SK-MEL-5 (cell line): ENCODE measurements at regions not wholly inside any gene's neighbourhood (a gene's known extent, or its start where the extent isn't known, plus 50 kb on each side); places are given as distances from the start of the nearest gene placed in this dataset.
"Not testable (repeated sequence)": the region's sequence is repeated elsewhere in the genome, so short reads cannot be mapped to it uniquely, and the experiment has no call there.

ENCODE experiments used
- DNase-seq: peaks from one replicate; pipeline ENCODE4 v3.0.0-alpha.2; 2016; ENCODE audit warnings: low read depth, low spot score
- in situ Hi-C: cut with HindIII; loops from 2 replicates; pipeline ENCODE4 v1.10.0; 2016; ENCODE audit warnings: low sequenced_read_pairs, high pct_unique_total_duplicates, low pct_unique_long_range_greater_than_20kb

GRCh38 chr18:27582760-27583412, 397.8 kb upstream of the CHST9 start:
- DNase-seq = no peak
- in situ Hi-C loops = no loop called here

- DNase-seq = no peak
- in situ Hi-C loops = no loop called here
These were observed 396.3 kb upstream of the CHST9 start for GRCh38 chr18:27581296-27581904.

GRCh38 chr18:27579364-27579763, 394.3 kb upstream of the CHST9 start:
- DNase-seq = no peak
- in situ Hi-C loops = no loop called here

GRCh38 chr18:27577752-27578151, 392.6 kb upstream of the CHST9 start:
- in situ Hi-C loops = no loop called here
- no peak for DNase-seq

GRCh38 chr18:27577265-27577664, 392.2 kb upstream of the CHST9 start:
- in situ Hi-C loops = no loop called here
- no peak for DNase-seq

GRCh38 chr18:27567434-27567833, 382.3 kb upstream of the CHST9 start:
- DNase-seq = no peak
- in situ Hi-C loops = no loop called here

- DNase-seq = no peak
- in situ Hi-C loops = no loop called here
These were observed 379.0 kb upstream of the CHST9 start for GRCh38 chr18:27564066-27564465.

- no peak for DNase-seq
- in situ Hi-C loops = no loop called here
These were observed 373.5 kb upstream of the CHST9 start for GRCh38 chr18:27558388-27559155.

GRCh38 chr18:27556741-27557140, 371.6 kb upstream of the CHST9 start:
- in situ Hi-C loops = no loop called here
- DNase-seq = no peak

GRCh38 chr18:27549335-27550039, 364.4 kb upstream of the CHST9 start:
- DNase-seq = no peak
- in situ Hi-C loops = no loop called here

- DNase-seq = no peak
- in situ Hi-C loops = no loop called here
These were observed 361.9 kb upstream of the CHST9 start for GRCh38 chr18:27546991-27547390.

- DNase-seq = no peak
- in situ Hi-C loops = no loop called here
These were observed 359.1 kb upstream of the CHST9 start for GRCh38 chr18:27544206-27544605.

- DNase-seq = no peak
- in situ Hi-C loops = no loop called here
These were observed 356.2 kb upstream of the CHST9 start for GRCh38 chr18:27541293-27541692.

- in situ Hi-C loops = no loop called here
- no peak for DNase-seq
These were observed 355.0 kb upstream of the CHST9 start for GRCh38 chr18:27540111-27540510.

- in situ Hi-C loops = no loop called here
- no peak for DNase-seq
These were observed 343.9 kb upstream of the CHST9 start for GRCh38 chr18:27528925-27529521.

GRCh38 chr18:27527856-27528255, 342.7 kb upstream of the CHST9 start:
- DNase-seq = no peak
- in situ Hi-C loops = no loop called here

- in situ Hi-C loops = no loop called here
- DNase-seq = no peak
These were observed 335.3 kb upstream of the CHST9 start for GRCh38 chr18:27520401-27520800.

- DNase-seq, in situ Hi-C loops: not testable (repeated sequence)
These were observed 325.0 kb upstream of the CHST9 start for GRCh38 chr18:27510036-27510633.
